ENCODE measurements at regions not wholly inside any gene's neighbourhood (a gene's known extent, or its start where the extent isn't known, plus 50 kb on each side); places are given as distances from the start of the nearest gene placed in this dataset.

DNA sequence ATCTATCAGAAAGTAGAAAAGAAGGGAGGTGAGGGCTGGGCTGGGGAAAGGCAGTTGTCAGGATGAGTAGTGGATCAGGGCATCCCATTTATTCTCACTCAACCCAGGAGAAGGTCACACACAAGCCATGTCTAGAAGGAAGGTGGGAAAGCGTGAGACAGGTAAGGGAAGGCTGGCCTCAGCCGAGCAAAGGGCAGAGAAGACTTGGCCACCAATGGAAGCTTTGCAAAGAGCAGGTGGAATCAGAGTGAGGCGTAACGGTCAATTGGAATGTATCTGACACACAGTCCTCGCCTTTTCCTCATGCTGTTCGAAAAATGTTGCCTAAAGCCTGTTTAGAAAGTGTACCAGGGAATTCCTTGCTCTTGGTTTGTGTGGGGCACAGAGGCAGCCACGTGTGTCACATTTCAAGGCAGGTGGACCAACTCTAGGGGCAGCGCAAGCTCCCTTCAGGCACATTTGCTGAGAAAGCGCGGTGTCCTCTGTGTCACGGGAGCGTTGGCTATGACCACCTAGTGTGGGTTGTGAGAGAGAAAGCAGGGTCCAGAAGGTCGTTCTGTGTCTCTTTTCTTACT is 118.8 kb upstream of the SPATA13 start:
- H3K4me3 ChIP-seq, result no peak overlapping the region
- peaks cover 0 to 10% (median 0%) of the 10 kb centered on the region in 12 donors for H3K4me1 ChIP-seq
- WGBS, 4 donors, result 61 to 85% (median 72%) methylated on average over 13 of the region's 13 CpGs
- H3K27me3 ChIP-seq, result no peaks in the 10 kb centered on the region
- no peaks in the 10 kb centered on the region for H3K36me3 ChIP-seq
- intact Hi-C loops (cut with DNase I), result no loop called here
- H3K27ac ChIP-seq, result no peak overlapping the region
- DNase-seq, result no peak
- no peak for ATAC-seq
- TF ChIP-seq, protein P1, sequence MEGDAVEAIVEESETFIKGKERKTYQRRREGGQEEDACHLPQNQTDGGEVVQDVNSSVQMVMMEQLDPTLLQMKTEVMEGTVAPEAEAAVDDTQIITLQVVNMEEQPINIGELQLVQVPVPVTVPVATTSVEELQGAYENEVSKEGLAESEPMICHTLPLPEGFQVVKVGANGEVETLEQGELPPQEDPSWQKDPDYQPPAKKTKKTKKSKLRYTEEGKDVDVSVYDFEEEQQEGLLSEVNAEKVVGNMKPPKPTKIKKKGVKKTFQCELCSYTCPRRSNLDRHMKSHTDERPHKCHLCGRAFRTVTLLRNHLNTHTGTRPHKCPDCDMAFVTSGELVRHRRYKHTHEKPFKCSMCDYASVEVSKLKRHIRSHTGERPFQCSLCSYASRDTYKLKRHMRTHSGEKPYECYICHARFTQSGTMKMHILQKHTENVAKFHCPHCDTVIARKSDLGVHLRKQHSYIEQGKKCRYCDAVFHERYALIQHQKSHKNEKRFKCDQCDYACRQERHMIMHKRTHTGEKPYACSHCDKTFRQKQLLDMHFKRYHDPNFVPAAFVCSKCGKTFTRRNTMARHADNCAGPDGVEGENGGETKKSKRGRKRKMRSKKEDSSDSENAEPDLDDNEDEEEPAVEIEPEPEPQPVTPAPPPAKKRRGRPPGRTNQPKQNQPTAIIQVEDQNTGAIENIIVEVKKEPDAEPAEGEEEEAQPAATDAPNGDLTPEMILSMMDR (IDR thresholded peaks at IDR 0.05), result no peak
- TF ChIP-seq POLR2A (IDR thresholded peaks at IDR 0.05), result no peak
- peaks cover 0 to 6% (median under 1%) of the 10 kb centered on the region in 12 donors for H3K9me3 ChIP-seq

DNA sequence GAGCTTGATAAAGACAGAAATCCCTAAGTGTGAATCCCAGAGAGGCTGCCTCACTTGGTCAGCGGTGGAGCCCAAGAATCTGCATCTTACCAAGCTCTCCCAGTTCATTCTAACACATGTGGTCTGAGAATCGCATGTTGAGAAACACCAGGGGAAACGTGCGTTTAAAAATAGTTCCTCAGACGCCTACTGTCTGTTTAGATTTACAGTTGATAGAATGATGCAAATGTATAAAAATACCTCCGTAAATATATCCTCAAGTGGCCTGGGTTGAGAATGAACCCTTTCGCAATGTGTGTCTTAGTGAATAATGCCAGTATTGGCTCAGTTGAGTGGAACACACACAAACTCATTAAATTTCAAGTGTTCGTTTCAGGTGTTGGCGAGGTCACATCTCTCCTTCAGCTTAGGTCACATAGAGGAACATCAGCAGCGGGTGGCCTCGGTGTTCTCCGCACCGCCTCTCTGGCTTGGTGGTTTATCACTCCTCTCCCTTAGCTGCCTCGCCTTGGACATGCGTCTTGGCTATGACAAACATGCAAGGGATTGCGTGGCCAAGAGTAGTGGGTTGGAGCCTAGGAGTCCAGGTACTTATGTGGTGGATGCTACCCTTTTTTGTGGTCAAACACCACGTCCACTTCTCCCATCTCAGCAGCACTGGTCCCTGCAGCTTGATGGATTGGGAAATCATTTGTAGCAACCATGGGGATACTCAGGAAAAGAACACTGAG is 117.6 kb upstream of the SPATA13 start:
- ATAC-seq (no peak), DNase-seq (no peak)
- H3K27me3 ChIP-seq, result no peaks in the 10 kb centered on the region
- no peak overlapping the region for H3K27ac ChIP-seq
- 65 to 71% (median 71%) methylated on average over 17 of the region's 17 CpGs for WGBS, 4 donors
- no peaks in the 10 kb centered on the region for H3K36me3 ChIP-seq
- peaks cover 0 to 10% (median 0%) of the 10 kb centered on the region in 12 donors for H3K4me1 ChIP-seq
- TF ChIP-seq, protein P1 (IDR thresholded peaks at IDR 0.05), result no peak
- TF ChIP-seq POLR2A (IDR thresholded peaks at IDR 0.05), result no peak
- H3K9me3 ChIP-seq, result peaks cover 0 to 11% (median 3%) of the 10 kb centered on the region in 12 donors
- no peak overlapping the region for H3K4me3 ChIP-seq
- intact Hi-C loops (cut with DNase I), result no loop called here

DNA sequence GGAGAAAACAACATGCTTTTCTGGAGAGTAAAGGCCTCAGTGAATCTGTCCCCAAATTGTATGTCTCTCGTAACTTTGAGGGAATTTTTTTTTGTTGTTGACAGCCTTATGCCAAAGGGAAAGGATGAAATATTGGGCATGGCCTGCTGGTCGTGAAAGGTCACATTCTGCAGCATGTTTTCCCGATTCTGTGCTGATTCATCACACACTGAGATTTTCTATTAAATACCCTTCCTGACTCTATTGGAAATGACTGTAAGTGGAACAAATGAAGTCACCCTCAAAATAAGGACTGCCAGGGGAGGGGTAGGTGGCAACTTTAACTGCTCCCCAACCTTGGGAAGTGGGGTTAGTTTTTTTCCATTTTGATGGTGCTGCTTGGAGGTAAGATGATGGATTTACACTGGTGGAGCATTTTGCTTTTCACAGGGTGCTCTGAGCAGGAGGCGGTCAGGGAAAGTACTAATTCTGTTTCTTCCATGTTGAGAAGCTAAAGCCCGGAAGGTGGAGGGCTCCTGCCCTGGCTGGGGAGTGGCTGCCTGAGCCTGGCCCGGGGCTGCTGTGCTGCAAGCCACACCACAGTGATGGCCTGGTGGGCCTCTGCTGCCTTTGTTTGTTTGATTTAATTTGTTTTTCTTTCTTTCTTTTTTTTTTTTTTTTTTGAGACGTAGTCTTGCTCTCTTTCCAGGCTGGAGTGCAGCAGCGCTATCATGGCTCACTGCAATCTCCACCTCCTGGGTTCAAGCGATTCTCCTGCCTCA is 116.8 kb upstream of the SPATA13 start:
- no peaks in the 10 kb centered on the region for H3K36me3 ChIP-seq
- 76 to 88% (median 85%) methylated on average over 9 of the region's 9 CpGs for WGBS, 4 donors
- DNase-seq, result no peak
- H3K27ac ChIP-seq, result no peak overlapping the region
- H3K4me1 ChIP-seq, result peaks cover 0 to 5% (median 0%) of the 10 kb centered on the region in 12 donors
- intact Hi-C loops (cut with DNase I), result no loop called here
- H3K27me3 ChIP-seq, result no peaks in the 10 kb centered on the region
- H3K4me3 ChIP-seq, result no peak overlapping the region
- peaks cover 0 to 11% (median 3%) of the 10 kb centered on the region in 12 donors for H3K9me3 ChIP-seq
- TF ChIP-seq, protein P1 (IDR thresholded peaks at IDR 0.05), result no peak
- no peak for TF ChIP-seq POLR2A (IDR thresholded peaks at IDR 0.05)
- ATAC-seq, result no peak

DNA sequence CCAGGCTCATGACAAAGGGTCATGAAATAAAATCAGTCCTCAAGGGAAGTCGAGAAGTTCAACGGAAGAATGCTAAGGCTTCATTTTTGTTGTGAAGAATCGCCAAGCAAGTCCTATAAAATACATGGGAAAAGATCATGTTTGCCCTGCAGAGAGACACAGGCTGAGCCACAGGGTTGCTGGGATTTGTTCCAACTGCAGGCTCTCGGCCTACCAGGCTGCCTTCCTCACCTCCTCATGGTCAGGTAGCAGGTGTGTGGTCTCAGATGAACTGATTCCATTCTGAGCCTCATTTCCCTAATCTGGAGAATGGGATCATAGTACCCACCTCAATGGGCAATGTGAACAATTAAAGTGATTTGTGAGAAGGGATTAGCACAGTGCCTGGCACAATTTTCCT is 114.9 kb upstream of the SPATA13 start:
- intact Hi-C loops (cut with DNase I), result no loop called here
- H3K27ac ChIP-seq, result no peak overlapping the region

More for the DNA sequence above, 114.9 kb upstream of the SPATA13 start:
- H3K4me1 ChIP-seq, result peaks cover 0 to 5% (median 0%) of the 10 kb centered on the region in 12 donors
- 76 to 90% (median 81%) methylated on average over 4 of the region's 4 CpGs for WGBS, 4 donors
- H3K36me3 ChIP-seq, result no peaks in the 10 kb centered on the region
- ATAC-seq (no peak), DNase-seq (no peak)
- TF ChIP-seq POLR2A (IDR thresholded peaks at IDR 0.05), result no peak
- TF ChIP-seq, protein P1 (IDR thresholded peaks at IDR 0.05), result no peak
- peaks cover 0 to 11% (median 3%) of the 10 kb centered on the region in 12 donors for H3K9me3 ChIP-seq
- no peaks in the 10 kb centered on the region for H3K27me3 ChIP-seq
- H3K4me3 ChIP-seq, result no peak overlapping the region

Data from heart left ventricle (tissue), 16 donors.